ENCODE measurements at regions not wholly inside any gene's neighbourhood (a gene's known extent, or its start where the extent isn't known, plus 50 kb on each side); places are given as distances from the start of the nearest gene placed in this dataset.
"Not testable (repeated sequence)": the region's sequence is repeated elsewhere in the genome, so short reads cannot be mapped to it uniquely, and the experiment has no call there.

- not testable (repeated sequence) for DNase-seq (ENCODE audit: low spot score)
Observed at GRCh38 chr1:120550335-120550734, 135.5 kb downstream of the NBPF8 start.

GRCh38 chr1:120552190-120552589 lies 137.4 kb downstream of the NBPF8 start:
- not testable (repeated sequence) for DNase-seq (ENCODE audit: low spot score)

- peak; percentile 8 for DNase-seq (ENCODE audit: low spot score)
Observed at GRCh38 chr1:120557605-120558302, 142.9 kb downstream of the NBPF8 start.

GRCh38 chr1:120558303-120559060 lies 143.6 kb downstream of the NBPF8 start:
- DNase-seq (ENCODE audit: low spot score) = peak; percentile 57

- DNase-seq (ENCODE audit: low spot score) = not testable (repeated sequence)
Observed at GRCh38 chr1:120561767-120562166, 146.9 kb downstream of the NBPF8 start.

GRCh38 chr1:120565396-120565795 lies 150.6 kb downstream of the NBPF8 start:
- DNase-seq (ENCODE audit: low spot score) = not testable (repeated sequence)

- not testable (repeated sequence) for DNase-seq (ENCODE audit: low spot score)
Observed at GRCh38 chr1:120567620-120568019, 152.8 kb downstream of the NBPF8 start.

- not testable (repeated sequence) for DNase-seq (ENCODE audit: low spot score)
Observed at GRCh38 chr1:120575201-120575600, 148.5 kb upstream of the NBPF26 start.

- not testable (repeated sequence) for DNase-seq (ENCODE audit: low spot score)
Observed at GRCh38 chr1:120582135-120582534, 141.6 kb upstream of the NBPF26 start.

GRCh38 chr1:120586053-120586452 lies 137.7 kb upstream of the NBPF26 start:
- not testable (repeated sequence) for DNase-seq (ENCODE audit: low spot score)

GRCh38 chr1:120588811-120589210 lies 134.9 kb upstream of the NBPF26 start:
- DNase-seq (ENCODE audit: low spot score) = not testable (repeated sequence)

GRCh38 chr1:120591774-120592173 lies 132.0 kb upstream of the NBPF26 start:
- DNase-seq (ENCODE audit: low spot score) = not testable (repeated sequence)

GRCh38 chr1:120592943-120593342 lies 130.8 kb upstream of the NBPF26 start:
- DNase-seq (ENCODE audit: low spot score) = not testable (repeated sequence)

- not testable (repeated sequence) for DNase-seq (ENCODE audit: low spot score)
Observed at GRCh38 chr1:120593648-120594047, 130.1 kb upstream of the NBPF26 start.

- not testable (repeated sequence) for DNase-seq (ENCODE audit: low spot score)
Observed at GRCh38 chr1:120598331-120598951, 125.3 kb upstream of the NBPF26 start.

GRCh38 chr1:120599511-120599910 lies 124.2 kb upstream of the NBPF26 start:
- DNase-seq (ENCODE audit: low spot score) = not testable (repeated sequence)

GRCh38 chr1:120600442-120601041 lies 123.2 kb upstream of the NBPF26 start:
- DNase-seq (ENCODE audit: low spot score) = not testable (repeated sequence)

- not testable (repeated sequence) for DNase-seq (ENCODE audit: low spot score)
Observed at GRCh38 chr1:120607882-120608281, 115.9 kb upstream of the NBPF26 start.

- DNase-seq (ENCODE audit: low spot score) = not testable (repeated sequence)
Observed at GRCh38 chr1:120608314-120609014, 115.3 kb upstream of the NBPF26 start.

- DNase-seq (ENCODE audit: low spot score) = not testable (repeated sequence)
Observed at GRCh38 chr1:120609015-120609573, 114.7 kb upstream of the NBPF26 start.

- DNase-seq (ENCODE audit: low spot score) = not testable (repeated sequence)
Observed at GRCh38 chr1:120609834-120610233, 113.9 kb upstream of the NBPF26 start.

Data from SK-N-DZ (cell line).